ENCODE measurements at regions not wholly inside any gene's neighbourhood (a gene's known extent, or its start where the extent isn't known, plus 50 kb on each side); places are given as distances from the start of the nearest gene placed in this dataset.
A peak's percentile ranks its signal among the peaks of the same experiment; 100 is the strongest.

GRCh38 chr20:4521170-4521968 is 164.9 kb upstream of the PRNP start:
- no peak for DNase-seq (ENCODE audit: low spot score)
- no peak for FAIRE-seq

GRCh38 chr20:4519534-4519933 is 166.7 kb upstream of the PRNP start:
- no peak for FAIRE-seq
- DNase-seq (ENCODE audit: low spot score), result no peak

GRCh38 chr20:4516876-4517275 is 169.4 kb upstream of the PRNP start:
- no peak for FAIRE-seq
- no peak for DNase-seq (ENCODE audit: low spot score)

- FAIRE-seq (peak; percentile 93), DNase-seq (ENCODE audit: low spot score) (peak; percentile 73)
These were observed 172.5 kb upstream of the PRNP start for GRCh38 chr20:4513720-4514119.

- DNase-seq (ENCODE audit: low spot score), result peak; percentile 89
- FAIRE-seq, result peak; percentile 95
These were observed 173.2 kb upstream of the PRNP start for GRCh38 chr20:4512891-4513550.

- FAIRE-seq (no peak), DNase-seq (ENCODE audit: low spot score) (no peak)
These were observed 174.5 kb upstream of the PRNP start for GRCh38 chr20:4511776-4512175.

- FAIRE-seq, result peak; percentile 52
- peak; percentile 44 for DNase-seq (ENCODE audit: low spot score)
These were observed 176.3 kb upstream of the PRNP start for GRCh38 chr20:4509825-4510522.

GRCh38 chr20:4508773-4509172 is 177.5 kb upstream of the PRNP start:
- FAIRE-seq (no peak), DNase-seq (ENCODE audit: low spot score) (no peak)

GRCh38 chr20:4507288-4507719 is 179.0 kb upstream of the PRNP start:
- no peak for FAIRE-seq
- DNase-seq (ENCODE audit: low spot score), result no peak

GRCh38 chr20:4504814-4505213 is 181.4 kb upstream of the PRNP start:
- FAIRE-seq, result no peak
- DNase-seq (ENCODE audit: low spot score), result no peak

GRCh38 chr20:4502756-4503155 is 183.5 kb upstream of the PRNP start:
- no peak for DNase-seq (ENCODE audit: low spot score)
- FAIRE-seq, result no peak

GRCh38 chr20:4493386-4493785 is 192.9 kb upstream of the PRNP start:
- FAIRE-seq, result no peak
- no peak for DNase-seq (ENCODE audit: low spot score)

GRCh38 chr20:4491643-4492042 is 194.6 kb upstream of the PRNP start:
- FAIRE-seq, result no peak

GRCh38 chr20:4490606-4491280 is 195.5 kb upstream of the PRNP start:
- no peak for DNase-seq (ENCODE audit: low spot score)

More at GRCh38 chr20:4491643-4492042, 194.6 kb upstream of the PRNP start:
- no peak for DNase-seq (ENCODE audit: low spot score)

GRCh38 chr20:4490045-4490444 is 196.2 kb upstream of the PRNP start:
- DNase-seq (ENCODE audit: low spot score) (no peak), FAIRE-seq (no peak)

More at GRCh38 chr20:4490606-4491280, 195.5 kb upstream of the PRNP start:
- no peak for FAIRE-seq

- FAIRE-seq (no peak), DNase-seq (ENCODE audit: low spot score) (no peak)
These were observed 197.6 kb upstream of the PRNP start for GRCh38 chr20:4488407-4489339.

- no peak for DNase-seq (ENCODE audit: low spot score)
These were observed 201.8 kb upstream of the PRNP start for GRCh38 chr20:4484379-4484997.

GRCh38 chr20:4483961-4484360 is 202.3 kb upstream of the PRNP start:
- DNase-seq (ENCODE audit: low spot score) (no peak), FAIRE-seq (no peak)

More at GRCh38 chr20:4484379-4484997, 201.8 kb upstream of the PRNP start:
- no peak for FAIRE-seq

- FAIRE-seq (no peak), DNase-seq (ENCODE audit: low spot score) (no peak)
These were observed 202.8 kb upstream of the PRNP start for GRCh38 chr20:4483486-4483885.

GRCh38 chr20:4480104-4480503 is 206.2 kb upstream of the PRNP start:
- DNase-seq (ENCODE audit: low spot score) (no peak), FAIRE-seq (no peak)

Data from RCC 7860 (cell line).